ENCODE measurements at regions not wholly inside any gene's neighbourhood (a gene's known extent, or its start where the extent isn't known, plus 50 kb on each side); places are given as distances from the start of the nearest gene placed in this dataset.

DNA sequence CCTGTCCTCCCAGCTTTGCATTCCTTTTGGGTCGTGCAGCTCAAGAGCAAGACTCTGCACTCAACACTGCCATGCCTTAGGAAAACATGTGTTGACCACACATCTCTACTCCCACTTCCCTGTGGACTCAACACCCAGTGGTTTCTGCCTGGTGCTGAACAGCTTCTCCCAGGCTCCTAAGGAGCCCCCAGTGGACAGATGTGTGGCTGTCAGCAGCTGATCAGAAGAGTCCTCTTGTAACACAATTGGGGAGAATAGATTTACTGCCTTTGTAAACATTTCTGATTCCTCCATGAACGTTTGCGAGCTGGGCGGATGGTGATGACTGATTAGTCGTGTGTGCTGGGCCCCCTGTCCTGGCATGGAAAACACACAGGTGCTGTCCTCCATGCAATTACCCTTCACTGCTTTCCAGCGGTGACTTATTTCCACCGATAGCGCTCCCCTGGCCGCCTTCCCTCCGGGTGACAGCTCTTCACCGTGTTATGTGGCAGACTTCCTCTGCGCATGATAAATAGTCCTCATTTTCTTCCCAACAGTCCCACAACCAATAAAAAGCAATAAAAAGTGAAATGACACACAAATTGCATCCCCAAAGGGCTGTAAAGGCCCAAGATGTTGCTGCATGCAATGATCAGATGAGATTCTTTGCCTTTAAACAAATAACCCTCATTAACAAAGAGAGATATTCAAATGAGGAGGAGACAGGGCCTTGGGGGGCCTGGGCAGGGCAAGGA, 249.4 kb upstream of the AJAP1 start:
- Histone ChIP-seq H3K36me3 (ENCODE audit: control insufficient read depth in 4 of 4, insufficient read depth in 3 of 4, low read depth in 1 of 4, low read length in 3 of 4) (no peaks in the 10 kb centered on the region), H3K4me3 (ENCODE audit: low read depth in 1 of 3, low read length in 3 of 3) (no peak overlapping the region), H3K27ac (ENCODE audit: low read depth in 1 of 2, low read length in 2 of 2) (no peak overlapping the region), H3K4me1 (ENCODE audit: control insufficient read depth in 4 of 4, insufficient read depth in 4 of 4, low read length in 3 of 4) (no peaks in the 10 kb centered on the region), H3K9ac (ENCODE audit: low read depth in 1 of 2, low read length in 2 of 2) (no peak overlapping the region), H3K9me3 (ENCODE audit: control insufficient read depth in 4 of 4, low read length in 3 of 4) (peaks cover 0 to 3% (median 0%) of the 10 kb centered on the region in 4 donors), H3K27me3 (ENCODE audit: control insufficient read depth in 4 of 4, insufficient read depth in 4 of 4, low read length in 3 of 4) (peaks cover 0 to 3% (median 0%) of the 10 kb centered on the region in 4 donors)
- TF ChIP-seq FOXA2 (IDR thresholded peaks at IDR 0.05), result no peak
- no peak for TF ChIP-seq RXRA (IDR thresholded peaks at IDR 0.05)
- no peak for TF ChIP-seq JUND (IDR thresholded peaks at IDR 0.05)
- TF ChIP-seq, protein P1, sequence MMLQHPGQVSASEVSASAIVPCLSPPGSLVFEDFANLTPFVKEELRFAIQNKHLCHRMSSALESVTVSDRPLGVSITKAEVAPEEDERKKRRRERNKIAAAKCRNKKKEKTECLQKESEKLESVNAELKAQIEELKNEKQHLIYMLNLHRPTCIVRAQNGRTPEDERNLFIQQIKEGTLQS (IDR thresholded peaks at IDR 0.05), result no peak
- TF ChIP-seq YY1 (IDR thresholded peaks at IDR 0.05), result no peak
- TF ChIP-seq HNF4A (conservative IDR thresholded peaks at IDR 0.05), result no peak
- no peak for TF ChIP-seq FOXA1 (IDR thresholded peaks at IDR 0.05)
- TF ChIP-seq ZBTB33 (IDR thresholded peaks at IDR 0.05), result no peak
- TF ChIP-seq NR2F2 (IDR thresholded peaks at IDR 0.05), result no peak
- no peak for TF ChIP-seq SP1 (IDR thresholded peaks at IDR 0.05)
- TF ChIP-seq HNF4G (IDR thresholded peaks at IDR 0.05), result no peak
- no peak for TF ChIP-seq TAF1 (conservative IDR thresholded peaks at IDR 0.05)
- no peak for TF ChIP-seq RAD21 (IDR thresholded peaks at IDR 0.05)
- TF ChIP-seq MAX (IDR thresholded peaks at IDR 0.05), result no peak
- TF ChIP-seq EGR1 (IDR thresholded peaks at IDR 0.05; ENCODE audit: low read depth in 2 of 2), result no peak
- no peak for TF ChIP-seq CTCF (IDR thresholded peaks at IDR 0.05; ENCODE audit: low read depth, low read length, missing input control)
- TF ChIP-seq GABPA (IDR thresholded peaks at IDR 0.05 in 1 of 2, conservative IDR thresholded peaks at IDR 0.05 in 1 of 2), result no peak
- TF ChIP-seq, protein P2, sequence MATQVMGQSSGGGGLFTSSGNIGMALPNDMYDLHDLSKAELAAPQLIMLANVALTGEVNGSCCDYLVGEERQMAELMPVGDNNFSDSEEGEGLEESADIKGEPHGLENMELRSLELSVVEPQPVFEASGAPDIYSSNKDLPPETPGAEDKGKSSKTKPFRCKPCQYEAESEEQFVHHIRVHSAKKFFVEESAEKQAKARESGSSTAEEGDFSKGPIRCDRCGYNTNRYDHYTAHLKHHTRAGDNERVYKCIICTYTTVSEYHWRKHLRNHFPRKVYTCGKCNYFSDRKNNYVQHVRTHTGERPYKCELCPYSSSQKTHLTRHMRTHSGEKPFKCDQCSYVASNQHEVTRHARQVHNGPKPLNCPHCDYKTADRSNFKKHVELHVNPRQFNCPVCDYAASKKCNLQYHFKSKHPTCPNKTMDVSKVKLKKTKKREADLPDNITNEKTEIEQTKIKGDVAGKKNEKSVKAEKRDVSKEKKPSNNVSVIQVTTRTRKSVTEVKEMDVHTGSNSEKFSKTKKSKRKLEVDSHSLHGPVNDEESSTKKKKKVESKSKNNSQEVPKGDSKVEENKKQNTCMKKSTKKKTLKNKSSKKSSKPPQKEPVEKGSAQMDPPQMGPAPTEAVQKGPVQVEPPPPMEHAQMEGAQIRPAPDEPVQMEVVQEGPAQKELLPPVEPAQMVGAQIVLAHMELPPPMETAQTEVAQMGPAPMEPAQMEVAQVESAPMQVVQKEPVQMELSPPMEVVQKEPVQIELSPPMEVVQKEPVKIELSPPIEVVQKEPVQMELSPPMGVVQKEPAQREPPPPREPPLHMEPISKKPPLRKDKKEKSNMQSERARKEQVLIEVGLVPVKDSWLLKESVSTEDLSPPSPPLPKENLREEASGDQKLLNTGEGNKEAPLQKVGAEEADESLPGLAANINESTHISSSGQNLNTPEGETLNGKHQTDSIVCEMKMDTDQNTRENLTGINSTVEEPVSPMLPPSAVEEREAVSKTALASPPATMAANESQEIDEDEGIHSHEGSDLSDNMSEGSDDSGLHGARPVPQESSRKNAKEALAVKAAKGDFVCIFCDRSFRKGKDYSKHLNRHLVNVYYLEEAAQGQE (IDR thresholded peaks at IDR 0.05), result no peak
- no peak for DNase-seq (ENCODE audit: low spot score)
- WGBS, result 67% methylated on average over 12 of the region's 12 CpGs
